PC-3 (cell line): ENCODE measurements at regions not wholly inside any gene's neighbourhood (a gene's known extent, or its start where the extent isn't known, plus 50 kb on each side); places are given as distances from the start of the nearest gene placed in this dataset.

Experiments
- ATAC-seq: fragments of 200-7000 bp; cut with Tn5 transposase; 2 replicates; pipeline ENCODE4 v1.9.1; 2020; ENCODE audit warnings: mild to moderate bottlenecking, moderate library complexity
- BruUV-seq: library from RNA; stranded (reverse); fragments of 400-500 nt; replicated peaks from 2 replicates; lab custom pipeline; 2021; lab: Mats Ljungman, UMichigan
- CTCF ChIA-PET: fragments of 300-600 bp; sonication (Branson Sonifier 250); formaldehyde crosslinking; loops from one replicate; lab custom pipeline; 2022; ENCODE audit warnings: antibody characterized with exemption; lab: Charles Lee
- POLR2A ChIA-PET: fragments of 300-600 bp; sonication (Branson Sonifier 250); formaldehyde crosslinking; loops from one replicate; lab custom pipeline; 2022; ENCODE audit warnings: antibody characterized with exemption; ENCODE audit not compliant: unreplicated experiment; lab: Charles Lee
- DNase-seq: peaks from one replicate; pipeline ENCODE4 v3.0.0-alpha.2; 2015
- H2AFZ ChIP-seq: fragments of 300-600 bp; sonication (generic); 2 replicates; pipeline ENCODE4 v1.6.0; 2016; ENCODE audit warnings: antibody characterized with exemption, low read length
- H3F3A ChIP-seq: fragments of 300-600 bp; sonication (generic); one replicate; pipeline ENCODE4 v1.6.0; 2017; ENCODE audit warnings: antibody characterized with exemption, low read length, control low read depth, mild to moderate bottlenecking; ENCODE audit not compliant: unreplicated experiment
- H3K27ac ChIP-seq: fragments of 300-600 bp; sonication (generic); 2 replicates; pipeline ENCODE4 v1.5.1; 2016; ENCODE audit warnings: mild to moderate bottlenecking, low read length
- H3K27me3 ChIP-seq: fragments of 300-600 bp; sonication (generic); 2 replicates; pipeline ENCODE4 v1.6.1; 2016; ENCODE audit warnings: low read length, mixed read lengths
- H3K36me3 ChIP-seq: fragments of 300-600 bp; sonication (generic); 2 replicates; pipeline ENCODE4 v1.6.1; 2016; ENCODE audit warnings: low read depth, mixed run types, low read length, mixed read lengths
- H3K4me1 ChIP-seq: fragments of 300-600 bp; sonication (generic); 2 replicates; pipeline ENCODE4 v1.5.1; 2016; ENCODE audit warnings: low read length; ENCODE audit not compliant: insufficient read depth
- H3K4me2 ChIP-seq: fragments of 300-600 bp; sonication (generic); 2 replicates; pipeline ENCODE4 v1.6.0; 2016; ENCODE audit warnings: low read length
- H3K4me3 ChIP-seq: fragments of 300-600 bp; sonication (generic); 2 replicates; pipeline ENCODE4 v1.5.1; 2016; ENCODE audit warnings: mild to moderate bottlenecking, low read length, mixed read lengths
- H3K79me2 ChIP-seq: fragments of 300-600 bp; sonication (generic); 2 replicates; pipeline ENCODE4 v1.6.1; 2017; ENCODE audit warnings: low read length, mixed read lengths
- H3K9ac ChIP-seq: fragments of 300-600 bp; sonication (generic); 2 replicates; pipeline ENCODE4 v1.6.0; 2016; ENCODE audit warnings: mild to moderate bottlenecking, low read length
- H3K9me2 ChIP-seq: fragments of 300-600 bp; sonication (generic); replicated peaks from 2 replicates; pipeline ENCODE4 v1.6.1; 2016; ENCODE audit warnings: mixed run types, low read length, mixed read lengths
- H3K9me3 ChIP-seq: fragments of 300-600 bp; sonication (generic); 2 replicates; pipeline ENCODE4 v1.6.1; 2016; ENCODE audit warnings: low read length, mixed read lengths
- H4K20me1 ChIP-seq: fragments of 300-600 bp; sonication (generic); 2 replicates; pipeline ENCODE4 v1.6.1; 2016; ENCODE audit warnings: low read length, mixed read lengths
- EZH2 ChIP-seq: fragments of 300-600 bp; sonication (generic); IDR thresholded peaks from one replicate; pipeline ENCODE4 v1.6.1; 2017; ENCODE audit warnings: antibody characterized with exemption, mild to moderate bottlenecking, low read length; ENCODE audit not compliant: unreplicated experiment
- EZH2phosphoT487 ChIP-seq: fragments of 300-600 bp; sonication (generic); IDR thresholded peaks from 2 replicates; pipeline ENCODE4 v1.6.1; 2018; ENCODE audit warnings: mild to moderate bottlenecking, antibody characterized with exemption, low read length, borderline replicate concordance
- intact Hi-C: fragments of 100-400 bp; cut with micrococcal nuclease; formaldehyde crosslinking; loops from 2 replicates; pipeline ENCODE4 v1.9.0; 2023
- TF ChIP-seq, protein P1 (sequence below): fragments of 300-600 bp; sonication (generic); conservative IDR thresholded peaks from 2 replicates; pipeline ENCODE4 v1.5.1; 2017; ENCODE audit warnings: antibody characterized with exemption, low read depth, mild to moderate bottlenecking, low read length

DNA sequence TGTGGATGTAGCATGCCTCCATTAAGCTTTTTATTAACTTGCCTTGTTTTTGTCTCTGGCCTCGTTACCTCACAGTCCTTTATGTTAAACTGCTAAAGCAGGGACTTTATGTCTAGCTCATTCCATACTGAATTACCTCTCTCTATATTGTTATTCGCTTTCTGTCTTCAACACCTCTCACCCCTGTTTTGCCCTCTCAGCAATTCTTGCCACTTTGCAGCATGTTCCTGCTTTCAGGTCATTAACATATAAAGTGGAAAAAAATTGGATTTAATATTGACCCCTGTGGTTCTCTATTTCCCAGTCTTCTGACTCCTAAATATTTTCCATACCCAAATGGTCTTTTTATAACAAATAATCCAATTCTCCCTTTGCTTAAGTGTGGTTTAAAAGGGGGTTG lies 810.4 kb upstream of the KIF2B start:
- Histone ChIP-seq H3K9me3 (peaks cover 44% of the 10 kb centered on the region), H3K4me2 (no peak overlapping the region), H3K79me2 (no peaks in the 10 kb centered on the region), H3F3A (no peaks in the 10 kb centered on the region), H3K4me1 (no peaks in the 10 kb centered on the region), H3K27me3 (no peaks in the 10 kb centered on the region), H3K9me2 (no peaks in the 10 kb centered on the region), H2AFZ (no peak overlapping the region), H3K27ac (no peak overlapping the region), H3K4me3 (no peak overlapping the region), H3K9ac (no peak overlapping the region), H3K36me3 (no peaks in the 10 kb centered on the region), H4K20me1 (no peaks in the 10 kb centered on the region)
- POLR2A ChIA-PET, result no interaction called here
- CTCF ChIA-PET, result no interaction called here
- TF ChIP-seq, protein P1, sequence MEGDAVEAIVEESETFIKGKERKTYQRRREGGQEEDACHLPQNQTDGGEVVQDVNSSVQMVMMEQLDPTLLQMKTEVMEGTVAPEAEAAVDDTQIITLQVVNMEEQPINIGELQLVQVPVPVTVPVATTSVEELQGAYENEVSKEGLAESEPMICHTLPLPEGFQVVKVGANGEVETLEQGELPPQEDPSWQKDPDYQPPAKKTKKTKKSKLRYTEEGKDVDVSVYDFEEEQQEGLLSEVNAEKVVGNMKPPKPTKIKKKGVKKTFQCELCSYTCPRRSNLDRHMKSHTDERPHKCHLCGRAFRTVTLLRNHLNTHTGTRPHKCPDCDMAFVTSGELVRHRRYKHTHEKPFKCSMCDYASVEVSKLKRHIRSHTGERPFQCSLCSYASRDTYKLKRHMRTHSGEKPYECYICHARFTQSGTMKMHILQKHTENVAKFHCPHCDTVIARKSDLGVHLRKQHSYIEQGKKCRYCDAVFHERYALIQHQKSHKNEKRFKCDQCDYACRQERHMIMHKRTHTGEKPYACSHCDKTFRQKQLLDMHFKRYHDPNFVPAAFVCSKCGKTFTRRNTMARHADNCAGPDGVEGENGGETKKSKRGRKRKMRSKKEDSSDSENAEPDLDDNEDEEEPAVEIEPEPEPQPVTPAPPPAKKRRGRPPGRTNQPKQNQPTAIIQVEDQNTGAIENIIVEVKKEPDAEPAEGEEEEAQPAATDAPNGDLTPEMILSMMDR, result no peak
- TF ChIP-seq EZH2phosphoT487 (no peak), EZH2 (no peak)
- DNase-seq (no peak), ATAC-seq (no peak)
- BruUV-seq, result no TSS peak
- intact Hi-C loops, result no loop called here

DNA sequence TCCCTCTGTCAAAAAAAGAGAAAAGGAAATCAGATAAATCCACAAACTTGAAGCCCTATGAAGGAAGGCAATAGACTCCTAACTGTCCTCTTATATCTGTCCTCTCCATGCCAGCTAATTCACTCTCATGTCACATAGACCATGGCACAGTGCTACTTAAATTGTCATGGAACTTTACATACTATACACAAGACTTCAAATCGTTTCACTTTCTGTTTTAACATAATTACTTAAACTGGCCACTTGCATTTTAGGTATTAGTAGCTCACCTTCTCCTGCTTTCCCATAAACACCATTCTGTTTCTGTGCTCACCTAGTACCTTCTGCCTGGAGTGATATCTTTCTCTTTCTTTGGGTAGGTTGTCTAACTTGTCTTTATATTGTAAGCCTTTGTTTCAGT lies 816.7 kb upstream of the KIF2B start:
- DNase-seq, result no peak
- POLR2A ChIA-PET, result no interaction called here
- no peak overlapping the region for H3K4me3 ChIP-seq
- H3K9me3 ChIP-seq, result peaks cover 28% of the 10 kb centered on the region; the same call in 1 of the 2 replicates
- no peaks in the 10 kb centered on the region for H3K9me2 ChIP-seq
- no peaks in the 10 kb centered on the region for H3F3A ChIP-seq
- no peak overlapping the region for H2AFZ ChIP-seq
- TF ChIP-seq, protein P1, result no peak
- TF ChIP-seq EZH2phosphoT487, result no peak
- TF ChIP-seq EZH2, result no peak
- no peak for ATAC-seq
- no peak overlapping the region for H3K27ac ChIP-seq
- H3K9ac ChIP-seq, result no peak overlapping the region
- no TSS peak for BruUV-seq
- H3K36me3 ChIP-seq, result no peaks in the 10 kb centered on the region
- H3K79me2 ChIP-seq, result no peaks in the 10 kb centered on the region
- no peaks in the 10 kb centered on the region for H3K27me3 ChIP-seq
- intact Hi-C loops, result no loop called here
- no peaks in the 10 kb centered on the region for H3K4me1 ChIP-seq
- CTCF ChIA-PET, result no interaction called here
- no peaks in the 10 kb centered on the region for H4K20me1 ChIP-seq
- no peak overlapping the region for H3K4me2 ChIP-seq

DNA sequence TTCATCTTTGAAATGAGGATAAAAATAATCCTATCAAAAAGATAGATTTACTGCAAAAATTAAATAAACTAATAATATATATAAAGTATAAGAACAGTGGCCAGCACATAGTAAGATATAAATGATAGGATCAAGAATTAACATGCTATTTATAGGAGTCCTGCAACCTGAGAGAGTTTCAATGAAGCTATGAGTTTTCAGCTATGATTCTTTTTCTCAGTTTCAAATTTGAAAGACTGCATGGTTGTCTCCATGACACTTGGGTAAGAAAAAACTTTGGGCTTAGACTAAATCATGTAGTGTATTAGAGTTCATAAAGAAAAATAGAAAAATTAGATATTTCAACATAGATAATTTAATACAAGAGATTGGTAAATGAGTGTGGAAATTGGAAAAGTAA lies 817.8 kb upstream of the KIF2B start:
- H3K9me3 ChIP-seq, result peaks cover 36% of the 10 kb centered on the region; the same call in 1 of the 2 replicates

More for the DNA sequence above, 817.8 kb upstream of the KIF2B start:
- H3K27ac ChIP-seq, result no peak overlapping the region
- no peak for ATAC-seq
- CTCF ChIA-PET, result no interaction called here
- no peaks in the 10 kb centered on the region for H3K9me2 ChIP-seq
- no peaks in the 10 kb centered on the region for H3K79me2 ChIP-seq
- no TSS peak for BruUV-seq
- DNase-seq, result no peak
- no peaks in the 10 kb centered on the region for H3K27me3 ChIP-seq
- no peak overlapping the region for H3K9ac ChIP-seq
- no peak overlapping the region for H3K4me3 ChIP-seq
- no peak overlapping the region for H3K4me2 ChIP-seq
- H3K4me1 ChIP-seq, result no peaks in the 10 kb centered on the region
- H2AFZ ChIP-seq, result no peak overlapping the region
- no peaks in the 10 kb centered on the region for H3K36me3 ChIP-seq
- POLR2A ChIA-PET, result no interaction called here
- intact Hi-C loops, result no loop called here
- TF ChIP-seq EZH2phosphoT487, result no peak
- TF ChIP-seq, protein P1, result no peak
- no peak for TF ChIP-seq EZH2
- H3F3A ChIP-seq, result no peaks in the 10 kb centered on the region
- no peaks in the 10 kb centered on the region for H4K20me1 ChIP-seq
